Adrenal gland (tissue), 9 donors: ENCODE measurements at regions not wholly inside any gene's neighbourhood (a gene's known extent, or its start where the extent isn't known, plus 50 kb on each side); places are given as distances from the start of the nearest gene placed in this dataset.

Experiments
- DNase-seq, 7 donors: peaks; one replicate each; pipeline ENCODE4 v3.0.0-alpha.2; 2019 to 2020
- H3K27ac ChIP-seq, 5 donors: fragments of 200-600 bp; sonication (generic) in 4 of 5; 1 replicate in 3 of 5; 2 replicates in 2 of 5; pipeline versions ENCODE4 v1.5.1 to v1.8.0; 2016 to 2020; ENCODE audit warnings: mild to moderate bottlenecking in 1 of 5
- H3K27me3 ChIP-seq: fragments of 200-600 bp; 2 replicates; pipeline ENCODE4 v1.8.0; 2021
- H3K36me3 ChIP-seq, 2 donors: fragments of 200-600 bp; replicated peaks in 1 of 2; 1 replicate in 1 of 2; 2 replicates in 1 of 2; pipeline versions ENCODE4 v1.5.1 to v1.8.0; 2018 to 2022
- H3K4me1 ChIP-seq, 2 donors: fragments of 200-600 bp; replicated peaks in 1 of 2; 1 replicate in 1 of 2; 2 replicates in 1 of 2; pipeline versions ENCODE4 v1.5.1 to v1.8.0; 2018 to 2021
- H3K4me3 ChIP-seq, 4 donors: fragments of 200-600 bp; sonication (generic) in 3 of 4; one replicate each; pipeline ENCODE4 v1.5.1; 2016 to 2018
- H3K9me3 ChIP-seq, 3 donors: fragments of 200-600 bp; sonication (generic) in 1 of 3; replicated peaks in 1 of 3; 1 replicate in 2 of 3; 2 replicates in 1 of 3; pipeline versions ENCODE4 v1.5.1 to v1.8.0; 2016 to 2021
- CTCF ChIP-seq, 6 experiments: fragments of 450-650 bp in 4 of 6; fragments of 200-600 bp in 2 of 6; sonication (generic) in 1 of 6; IDR thresholded peaks; 1 replicate in 5 of 6; 2 replicates in 1 of 6; pipeline versions ENCODE4 v1.5.1 to v1.8.0; 2016 to 2021; ENCODE audit warnings: antibody characterized with exemption in 6 of 6, mild to moderate bottlenecking in 2 of 6, moderate library complexity in 1 of 6
- POLR2A ChIP-seq, 2 donors: fragments of 450-650 bp; IDR thresholded peaks; one replicate each; pipeline ENCODE4 v1.6.1; 2017; ENCODE audit warnings: antibody characterized with exemption in 2 of 2, mild to moderate bottlenecking in 2 of 2, moderate library complexity in 1 of 2
- WGBS, 4 donors: extraction: QIAGEN DNeasy Blood & Tissue Kit in 2 of 4; methylation state at CpG; one replicate each; pipeline versions ENCODE4 v1.1.5 to v1.1.7; 2013 to 2017; 5-methylcytosine and 5-hydroxymethylcytosine counted together
- intact Hi-C, 2 donors: fragments of 100-400 bp; cut with DNase I; formaldehyde crosslinking; loops; one replicate each; pipeline versions ENCODE4 v1.14.1 to v1.15.0; 2022 to 2023
- donor health status: healthy with polysubstance abuse.
- donor health status: Bipolar disorder and iron deficiency.
- donor health status: DM: yes; HTN: yes; CAD: no.
- donor health status: DM: no; HTN: no; CAD: no.
- donor health status: DM: no; HTN: no; CAD: no.

GRCh38 chr2:212745359-212745758 is 206.8 kb upstream of the ERBB4 start:
- intact Hi-C loops = no loop called here
- H3K36me3 ChIP-seq = no peaks in the 10 kb centered on the region

GRCh38 chr2:212737392-212738172 is 199.0 kb upstream of the ERBB4 start:
- no peak for DNase-seq
- Histone ChIP-seq H3K4me1 (no peaks in the 10 kb centered on the region), H3K9me3 (no peaks in the 10 kb centered on the region), H3K4me3 (no peak overlapping the region), H3K36me3 (no peaks in the 10 kb centered on the region), H3K27ac (no peak overlapping the region), H3K27me3 (no peaks in the 10 kb centered on the region)
- WGBS, 4 donors = 80 to 90% (median 85%) methylated on average over 4 of the region's 4 CpGs
- intact Hi-C loops = no loop called here
- no peak for TF ChIP-seq CTCF (IDR thresholded peaks at IDR 0.05)
- no peak for TF ChIP-seq POLR2A (IDR thresholded peaks at IDR 0.05)

More at GRCh38 chr2:212745359-212745758, 206.8 kb upstream of the ERBB4 start:
- no peak overlapping the region for H3K27ac ChIP-seq
- no peaks in the 10 kb centered on the region for H3K27me3 ChIP-seq
- H3K4me3 ChIP-seq = no peak overlapping the region
- TF ChIP-seq POLR2A (IDR thresholded peaks at IDR 0.05) = no peak
- no peak for TF ChIP-seq CTCF (IDR thresholded peaks at IDR 0.05)
- H3K9me3 ChIP-seq = no peaks in the 10 kb centered on the region
- no peak for DNase-seq
- H3K4me1 ChIP-seq = no peaks in the 10 kb centered on the region

GRCh38 chr2:212736385-212736726 is 197.8 kb upstream of the ERBB4 start:
- no peaks in the 10 kb centered on the region for H3K27me3 ChIP-seq
- intact Hi-C loops = no loop called here
- no peaks in the 10 kb centered on the region for H3K4me1 ChIP-seq
- no peak for DNase-seq
- TF ChIP-seq CTCF (IDR thresholded peaks at IDR 0.05) (no peak), POLR2A (IDR thresholded peaks at IDR 0.05) (no peak)
- no peaks in the 10 kb centered on the region for H3K36me3 ChIP-seq
- WGBS, 4 donors = 40 to 59% (median 49%) methylated on average over 1 of the region's 1 CpG
- H3K4me3 ChIP-seq = no peak overlapping the region
- H3K9me3 ChIP-seq = no peaks in the 10 kb centered on the region
- no peak overlapping the region for H3K27ac ChIP-seq

- 65 to 72% (median 66%) methylated on average over 4 of the region's 4 CpGs for WGBS, 4 donors
- Histone ChIP-seq H3K4me3 (no peak overlapping the region), H3K36me3 (no peaks in the 10 kb centered on the region), H3K27ac (no peak overlapping the region), H3K4me1 (no peaks in the 10 kb centered on the region), H3K9me3 (no peaks in the 10 kb centered on the region), H3K27me3 (no peaks in the 10 kb centered on the region)
- no peak for DNase-seq
- intact Hi-C loops = no loop called here
- TF ChIP-seq CTCF (IDR thresholded peaks at IDR 0.05) (no peak), POLR2A (IDR thresholded peaks at IDR 0.05) (no peak)
Measured at GRCh38 chr2:212733273-212733672, 194.7 kb upstream of the ERBB4 start.
